AG10803 (cell line): ENCODE measurements at regions not wholly inside any gene's neighbourhood (a gene's known extent, or its start where the extent isn't known, plus 50 kb on each side); places are given as distances from the start of the nearest gene placed in this dataset.

Source experiments
- DNase-seq: peaks from one replicate; pipeline ENCODE4 v3.0.0; 2010; ENCODE audit warnings: low read depth
- H3K4me3 ChIP-seq: 2 replicates; pipeline ENCODE4 v1.5.1; 2011; ENCODE audit warnings: mild to moderate bottlenecking, low read length, control low read depth
- TF ChIP-seq, protein P1 (sequence below): conservative IDR thresholded peaks from 2 replicates; pipeline ENCODE4 v1.5.1; 2011; ENCODE audit warnings: mild to moderate bottlenecking, low read length, control low read depth, inconsistent platforms

DNA sequence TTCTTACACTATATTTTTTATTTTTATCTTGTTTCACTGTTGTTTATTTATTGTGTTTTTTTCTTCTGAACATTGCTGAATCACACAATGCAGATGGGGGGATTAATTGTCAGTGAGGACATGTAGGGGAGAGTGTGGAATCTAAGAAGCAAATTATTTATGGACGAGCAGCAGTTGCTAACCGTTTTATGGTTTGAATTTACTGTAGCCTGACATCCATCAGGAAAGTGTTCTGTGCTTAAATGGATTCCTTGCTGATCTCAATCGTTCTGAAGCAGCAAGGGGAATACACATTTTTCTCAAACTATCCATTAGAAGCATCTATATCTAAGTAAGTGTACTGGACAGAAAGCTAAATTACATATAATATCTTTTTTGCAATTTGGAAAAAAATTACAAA, 119.5 kb downstream of the CD8B2 start:
- no peak for DNase-seq
- TF ChIP-seq, protein P1, sequence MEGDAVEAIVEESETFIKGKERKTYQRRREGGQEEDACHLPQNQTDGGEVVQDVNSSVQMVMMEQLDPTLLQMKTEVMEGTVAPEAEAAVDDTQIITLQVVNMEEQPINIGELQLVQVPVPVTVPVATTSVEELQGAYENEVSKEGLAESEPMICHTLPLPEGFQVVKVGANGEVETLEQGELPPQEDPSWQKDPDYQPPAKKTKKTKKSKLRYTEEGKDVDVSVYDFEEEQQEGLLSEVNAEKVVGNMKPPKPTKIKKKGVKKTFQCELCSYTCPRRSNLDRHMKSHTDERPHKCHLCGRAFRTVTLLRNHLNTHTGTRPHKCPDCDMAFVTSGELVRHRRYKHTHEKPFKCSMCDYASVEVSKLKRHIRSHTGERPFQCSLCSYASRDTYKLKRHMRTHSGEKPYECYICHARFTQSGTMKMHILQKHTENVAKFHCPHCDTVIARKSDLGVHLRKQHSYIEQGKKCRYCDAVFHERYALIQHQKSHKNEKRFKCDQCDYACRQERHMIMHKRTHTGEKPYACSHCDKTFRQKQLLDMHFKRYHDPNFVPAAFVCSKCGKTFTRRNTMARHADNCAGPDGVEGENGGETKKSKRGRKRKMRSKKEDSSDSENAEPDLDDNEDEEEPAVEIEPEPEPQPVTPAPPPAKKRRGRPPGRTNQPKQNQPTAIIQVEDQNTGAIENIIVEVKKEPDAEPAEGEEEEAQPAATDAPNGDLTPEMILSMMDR, result no peak
- no peak overlapping the region for H3K4me3 ChIP-seq

DNA sequence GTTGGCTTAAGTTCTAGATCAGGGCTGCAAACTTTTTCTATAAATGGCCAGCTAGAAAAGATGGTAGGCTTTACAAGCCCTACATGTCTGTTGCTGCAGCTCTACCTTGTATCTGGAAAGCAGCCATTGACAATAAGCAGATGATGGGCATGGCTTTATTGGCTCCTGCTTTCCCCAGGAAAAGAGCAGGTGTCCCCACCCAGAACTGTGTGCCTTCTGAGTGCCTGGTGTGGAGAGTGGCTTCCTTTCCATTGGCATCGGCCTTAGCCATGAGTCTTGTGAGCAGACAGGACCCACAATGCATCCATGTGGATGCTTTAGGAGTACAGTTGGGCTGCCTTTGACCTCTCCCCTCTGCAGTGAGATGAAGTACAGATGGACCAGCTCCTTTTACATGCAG, 120.2 kb downstream of the CD8B2 start:
- TF ChIP-seq, protein P1, result no peak
- H3K4me3 ChIP-seq, result no peak overlapping the region
- DNase-seq, result no peak

DNA sequence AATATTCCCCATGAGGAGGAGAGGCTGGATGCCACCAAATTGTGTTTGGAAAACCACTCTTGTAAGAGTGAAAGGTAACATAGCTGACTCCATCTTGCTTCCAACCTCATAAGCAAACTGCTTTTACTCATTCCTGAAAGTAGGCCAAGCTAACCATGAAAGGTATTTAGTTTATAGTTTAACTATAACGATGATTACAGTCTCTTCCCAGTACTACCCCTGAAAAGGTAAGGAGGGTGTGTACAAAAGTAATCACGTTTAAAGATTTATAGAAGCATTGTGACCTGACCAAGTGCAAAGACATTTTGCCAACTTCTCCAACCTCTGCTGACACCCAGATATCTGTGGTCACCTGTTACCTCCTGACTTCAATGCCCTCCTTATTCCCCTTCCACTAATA, 122.6 kb downstream of the CD8B2 start:
- TF ChIP-seq, protein P1, result no peak
- no peak for DNase-seq
- no peak overlapping the region for H3K4me3 ChIP-seq

DNA sequence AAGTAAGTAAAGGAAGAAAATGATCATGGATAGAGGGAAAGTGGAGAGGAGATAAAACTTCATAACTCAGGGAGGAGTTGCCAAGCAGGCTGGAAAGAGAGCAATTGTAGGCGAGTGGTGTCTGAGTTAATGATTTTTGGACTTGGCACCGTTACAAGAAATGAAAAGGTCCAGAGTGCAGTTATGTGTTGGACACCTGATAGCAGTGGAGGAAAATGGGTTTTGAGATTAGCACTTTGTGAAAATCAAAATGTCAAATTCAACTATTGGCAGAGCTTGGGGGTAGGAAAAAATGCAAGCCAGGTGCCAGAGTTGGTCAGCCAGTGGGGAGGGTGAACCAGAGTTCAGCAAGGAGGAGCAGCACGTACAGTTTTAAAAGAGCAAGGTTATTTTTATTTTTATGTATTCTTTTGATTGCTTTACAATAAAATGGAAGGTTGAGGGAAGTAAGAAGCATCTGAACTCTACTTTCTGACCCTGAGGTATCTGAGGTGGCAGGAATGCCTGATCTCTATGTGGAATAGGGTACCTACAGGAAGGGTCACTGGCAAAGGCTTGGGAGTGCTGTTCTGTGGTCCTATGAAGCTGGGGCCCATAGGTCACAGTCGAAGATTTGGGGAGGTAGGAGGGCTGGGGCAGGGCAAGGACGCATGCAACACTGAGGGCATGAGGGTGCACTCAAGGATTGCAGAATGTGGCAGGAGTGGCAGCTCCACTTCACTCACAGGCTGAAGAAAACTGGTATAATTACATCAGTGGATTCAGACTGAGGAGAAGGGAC, 127.5 kb downstream of the CD8B2 start:
- TF ChIP-seq, protein P1, result no peak
- DNase-seq, result no peak
- H3K4me3 ChIP-seq, result no peak overlapping the region

DNA sequence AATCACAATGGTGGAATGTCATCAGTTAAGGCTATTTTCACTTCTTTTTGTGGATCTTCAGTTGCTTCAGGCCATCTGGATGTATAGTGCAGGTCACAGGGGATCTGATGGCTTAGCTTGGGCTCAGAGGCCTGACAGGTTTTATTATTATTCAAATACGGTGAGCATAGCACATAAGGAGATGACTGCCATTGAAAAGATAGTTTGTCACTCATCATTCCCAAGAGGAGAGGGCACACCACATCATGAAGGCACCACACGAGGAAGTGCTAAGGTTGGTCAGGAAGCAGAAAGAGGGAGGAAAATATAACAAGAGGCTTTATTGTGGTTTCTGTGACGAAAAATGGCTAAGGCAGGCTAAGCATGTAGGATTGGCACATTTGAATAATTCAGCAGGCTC, 131.4 kb downstream of the CD8B2 start:
- TF ChIP-seq, protein P1, result no peak
- no peak for DNase-seq
- no peak overlapping the region for H3K4me3 ChIP-seq

DNA sequence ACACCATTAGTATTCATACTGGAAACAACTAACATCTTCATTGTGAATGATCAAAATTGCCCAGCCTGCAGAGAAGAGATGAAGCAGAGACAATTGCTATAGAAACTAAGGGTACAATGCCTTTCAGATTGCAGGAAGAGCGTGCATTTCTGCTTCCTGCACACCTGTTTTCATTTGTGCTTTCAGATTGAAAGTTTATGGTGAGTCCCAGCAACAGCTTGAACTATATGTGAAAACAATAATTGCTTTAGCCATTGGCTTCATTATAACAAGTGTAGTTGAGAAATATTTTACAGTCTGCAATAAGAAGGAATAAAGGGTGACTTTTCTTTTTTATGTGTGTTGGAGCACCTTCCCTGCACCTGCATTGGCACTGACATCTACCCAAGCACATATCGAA, 136.3 kb downstream of the CD8B2 start:
- TF ChIP-seq, protein P1, result no peak
- no peak overlapping the region for H3K4me3 ChIP-seq
- no peak for DNase-seq

DNA sequence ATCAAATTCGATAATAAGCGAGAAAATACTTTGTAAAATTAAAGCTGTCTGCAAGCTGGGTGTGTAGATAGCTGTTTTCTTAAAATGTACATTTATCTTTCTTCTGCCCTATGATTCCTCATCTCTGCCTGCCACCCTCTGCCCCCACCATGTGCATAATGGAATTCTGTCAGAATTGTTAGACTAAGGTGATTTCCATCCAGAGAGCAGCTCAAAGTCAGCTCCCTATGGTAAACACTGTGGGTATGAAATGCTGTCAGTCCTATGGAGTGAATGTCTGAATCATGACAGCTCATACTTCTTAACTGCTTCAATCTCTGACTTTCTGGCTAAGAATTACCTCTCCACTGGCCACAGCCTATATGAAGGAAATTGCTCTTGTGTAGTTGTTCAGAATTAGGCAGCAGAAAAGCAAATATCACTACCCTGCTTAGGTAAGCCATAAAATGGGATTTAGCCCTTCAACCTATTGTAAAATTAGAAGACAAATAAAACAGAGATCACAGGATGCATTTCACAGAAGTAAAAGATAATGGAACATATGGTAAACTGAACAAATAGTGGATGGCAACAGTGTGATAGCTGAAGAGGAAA, 137.7 kb downstream of the CD8B2 start:
- no peak for DNase-seq
- TF ChIP-seq, protein P1, result no peak

More for the DNA sequence above, 137.7 kb downstream of the CD8B2 start:
- H3K4me3 ChIP-seq, result no peak overlapping the region
